ENCODE measurements at regions not wholly inside any gene's neighbourhood (a gene's known extent, or its start where the extent isn't known, plus 50 kb on each side); places are given as distances from the start of the nearest gene placed in this dataset.

GRCh38 chr3:174346571-174346970 is 512.6 kb upstream of the NAALADL2 start:
- H3K4me3 ChIP-seq (ENCODE audit: low read depth, low read length): no peak overlapping the region
- no peak for TF ChIP-seq CTCF (tag by site-specific recombination; IDR thresholded peaks at IDR 0.05)
- no peak for TF ChIP-seq ZBTB21 (tag by site-specific recombination; IDR thresholded peaks at IDR 0.05)
- TF ChIP-seq ZNF132 (tag by site-specific recombination; IDR thresholded peaks at IDR 0.05; ENCODE audit: borderline replicate concordance): no peak
- TF ChIP-seq ZNF501 (tag by site-specific recombination; IDR thresholded peaks at IDR 0.05): no peak
- no peak overlapping the region for H3K27ac ChIP-seq (ENCODE audit: extremely low read depth, low read depth, low read length)
- H3K36me3 ChIP-seq (ENCODE audit: control insufficient read depth in 2 of 2, insufficient read depth in 1 of 2, low read length in 2 of 2): no peaks in the 10 kb centered on the region
- ChIA-PET POLR2A (no interaction called here), CTCF (interaction anchor here (0.6 kb wide), 1 partner anchor 34 kb away, joined by 4 read pairs; no protein-coding TSS in a partner anchor)
- H3K9me3 ChIP-seq (ENCODE audit: control insufficient read depth, insufficient read depth, low read depth, low read length): no peaks in the 10 kb centered on the region
- no peaks in the 10 kb centered on the region for H3K4me1 ChIP-seq (ENCODE audit: control insufficient read depth, insufficient read depth, low read length)

- TF ChIP-seq ZNF341 (tag by site-specific recombination; IDR thresholded peaks at IDR 0.05; ENCODE audit: low read depth): no peak
- no peak for TF ChIP-seq SALL2 (tag by site-specific recombination; IDR thresholded peaks at IDR 0.05; ENCODE audit: borderline replicate concordance)
- no peak for TF ChIP-seq PRDM1 (tag by site-specific recombination; IDR thresholded peaks at IDR 0.05)
- TF ChIP-seq GLI4 (tag by site-specific recombination; IDR thresholded peaks at IDR 0.05): no peak
- no peak for TF ChIP-seq ZNF146 (tag by site-specific recombination; IDR thresholded peaks at IDR 0.05)
- TF ChIP-seq ZSCAN23 (tag by site-specific recombination; IDR thresholded peaks at IDR 0.05): no peak
- CTCF ChIA-PET: interaction anchor here (0.7 kb wide), 1 partner anchor 14 kb away, joined by 3 read pairs; no protein-coding TSS in a partner anchor
Observed at GRCh38 chr3:174347474-174348138, 511.5 kb upstream of the NAALADL2 start.

GRCh38 chr3:174352227-174352626 is 506.9 kb upstream of the NAALADL2 start:
- TF ChIP-seq ZNF366 (tag by site-specific recombination; conservative IDR thresholded peaks at IDR 0.05) (peak; percentile 42; the same call in 1 of the 2 replicates), PRDM1 (tag by site-specific recombination; IDR thresholded peaks at IDR 0.05) (peak; percentile 97), ZFP3 (tag by site-specific recombination; IDR thresholded peaks at IDR 0.05; ENCODE audit: low read depth) (no peak), GLI2 (tag by site-specific recombination; IDR thresholded peaks at IDR 0.05; ENCODE audit: borderline replicate concordance, low read depth) (no peak)
- CTCF ChIA-PET: no interaction called here

More at GRCh38 chr3:174347474-174348138, 511.5 kb upstream of the NAALADL2 start:
- Histone ChIP-seq H3K36me3 (ENCODE audit: control insufficient read depth in 2 of 2, insufficient read depth in 1 of 2, low read length in 2 of 2) (no peaks in the 10 kb centered on the region), H3K27ac (ENCODE audit: extremely low read depth, low read depth, low read length) (no peak overlapping the region), H3K9me3 (ENCODE audit: control insufficient read depth, insufficient read depth, low read depth, low read length) (no peaks in the 10 kb centered on the region), H3K4me1 (ENCODE audit: control insufficient read depth, insufficient read depth, low read length) (no peaks in the 10 kb centered on the region), H3K4me3 (ENCODE audit: low read depth, low read length) (no peak overlapping the region)
- POLR2A ChIA-PET: no interaction called here

GRCh38 chr3:174355505-174355904 is 503.6 kb upstream of the NAALADL2 start:
- no peak overlapping the region for H3K4me3 ChIP-seq (ENCODE audit: low read depth, low read length)
- no peaks in the 10 kb centered on the region for H3K9me3 ChIP-seq (ENCODE audit: control insufficient read depth, insufficient read depth, low read depth, low read length)
- H3K27ac ChIP-seq (ENCODE audit: extremely low read depth, low read depth, low read length): no peak overlapping the region
- H3K4me1 ChIP-seq (ENCODE audit: control insufficient read depth, insufficient read depth, low read length): no peaks in the 10 kb centered on the region
- no peaks in the 10 kb centered on the region for H3K36me3 ChIP-seq (ENCODE audit: control insufficient read depth in 2 of 2, insufficient read depth in 1 of 2, low read length in 2 of 2)
- POLR2A ChIA-PET: no interaction called here
- CTCF ChIA-PET: interaction anchor here (0.6 to 1.2 kb wide), 3 partner anchors 230 to 1010 kb away, joined by 3 read pairs; no protein-coding TSS in a partner anchor
- no peak for TF ChIP-seq ZNF280C (tag by site-specific recombination; IDR thresholded peaks at IDR 0.05)
- TF ChIP-seq ZNF514 (tag by site-specific recombination; IDR thresholded peaks at IDR 0.05): no peak
- no peak for TF ChIP-seq ZBTB44 (tag by site-specific recombination; IDR thresholded peaks at IDR 0.05)
- no peak for TF ChIP-seq PRDM6 (tag by site-specific recombination; IDR thresholded peaks at IDR 0.05)
- TF ChIP-seq ZNF221 (tag by site-specific recombination; IDR thresholded peaks at IDR 0.05; ENCODE audit: borderline replicate concordance): no peak
- no peak for TF ChIP-seq ZBTB1 (tag by site-specific recombination; IDR thresholded peaks at IDR 0.05)
- no peak for TF ChIP-seq ZNF335 (tag by site-specific recombination; conservative IDR thresholded peaks at IDR 0.05)
- TF ChIP-seq KLF1 (tag by site-specific recombination; IDR thresholded peaks at IDR 0.05): no peak

More at GRCh38 chr3:174352227-174352626, 506.9 kb upstream of the NAALADL2 start:
- POLR2A ChIA-PET: interaction anchor here (0.6 kb wide), 1 partner anchor 156 kb away, joined by 3 read pairs; no protein-coding TSS in a partner anchor
- Histone ChIP-seq H3K4me1 (ENCODE audit: control insufficient read depth, insufficient read depth, low read length) (no peaks in the 10 kb centered on the region), H3K27ac (ENCODE audit: extremely low read depth, low read depth, low read length) (no peak overlapping the region), H3K4me3 (ENCODE audit: low read depth, low read length) (no peak overlapping the region), H3K9me3 (ENCODE audit: control insufficient read depth, insufficient read depth, low read depth, low read length) (no peaks in the 10 kb centered on the region), H3K36me3 (ENCODE audit: control insufficient read depth in 2 of 2, insufficient read depth in 1 of 2, low read length in 2 of 2) (no peaks in the 10 kb centered on the region)

Measured in HEK293 (cell line).